HG03342 (cell line): ENCODE measurements at regions not wholly inside any gene's neighbourhood (a gene's known extent, or its start where the extent isn't known, plus 50 kb on each side); places are given as distances from the start of the nearest gene placed in this dataset.
A peak's percentile ranks its signal among the peaks of the same experiment; 100 is the strongest.

ENCODE experiments used
- ATAC-seq: cut with Tn5 transposase; IDR thresholded peaks from one replicate; pipeline ENCODE4 v1.9.1; 2021; ENCODE audit warnings: mild to moderate bottlenecking, moderate library complexity; ENCODE audit not compliant: unreplicated experiment

- ATAC-seq = no peak
Observed at GRCh38 chr14:22391908-22392565, 197.0 kb downstream of the DAD1 start.

- no peak for ATAC-seq
Observed at GRCh38 chr14:22390824-22391461, 198.1 kb downstream of the DAD1 start.

- ATAC-seq = no peak
Observed at GRCh38 chr14:22390195-22390594, 198.8 kb downstream of the DAD1 start.

GRCh38 chr14:22388669-22389595, 200.1 kb downstream of the DAD1 start:
- ATAC-seq = no peak

- ATAC-seq = no peak
Observed at GRCh38 chr14:22387776-22388241, 201.2 kb downstream of the DAD1 start.

GRCh38 chr14:22386924-22387775, 201.9 kb downstream of the DAD1 start:
- no peak for ATAC-seq

- no peak for ATAC-seq
Observed at GRCh38 chr14:22384974-22385526, 204.0 kb downstream of the DAD1 start.

- peak; percentile 6 for ATAC-seq
Observed at GRCh38 chr14:22384167-22384549, 204.9 kb downstream of the DAD1 start.

- ATAC-seq = peak; percentile 49
Observed at GRCh38 chr14:22383515-22384166, 205.4 kb downstream of the DAD1 start.

GRCh38 chr14:22382955-22383354, 206.1 kb downstream of the DAD1 start:
- no peak for ATAC-seq

- ATAC-seq = no peak
Observed at GRCh38 chr14:22382395-22382794, 206.6 kb downstream of the DAD1 start.

- ATAC-seq = no peak
Observed at GRCh38 chr14:22381766-22382165, 207.3 kb downstream of the DAD1 start.

- ATAC-seq = no peak
Observed at GRCh38 chr14:22381408-22381760, 207.6 kb downstream of the DAD1 start.

GRCh38 chr14:22380571-22381407, 208.2 kb downstream of the DAD1 start:
- ATAC-seq = no peak

GRCh38 chr14:22379727-22380126, 209.3 kb downstream of the DAD1 start:
- ATAC-seq = no peak

GRCh38 chr14:22378181-22378580, 210.8 kb downstream of the DAD1 start:
- no peak for ATAC-seq

- ATAC-seq = peak; percentile 47
Observed at GRCh38 chr14:22375321-22375930, 213.6 kb downstream of the DAD1 start.

- no peak for ATAC-seq
Observed at GRCh38 chr14:22370084-22370847, 218.8 kb downstream of the DAD1 start.
